Thyroid gland (tissue), 4 donors: ENCODE measurements at regions not wholly inside any gene's neighbourhood (a gene's known extent, or its start where the extent isn't known, plus 50 kb on each side); places are given as distances from the start of the nearest gene placed in this dataset.
"Not testable (repeated sequence)": the region's sequence is repeated elsewhere in the genome, so short reads cannot be mapped to it uniquely, and the experiment has no call there.

Source experiments
- DNase-seq, 2 donors: peaks; one replicate each; pipeline ENCODE4 v3.0.0-alpha.2; 2019
- H3K27ac ChIP-seq, 3 donors: fragments of 200-600 bp; sonication (generic); 1 replicate in 2 of 3; 2 replicates in 1 of 3; pipeline ENCODE4 v1.5.1; 2016 to 2019; ENCODE audit warnings: mild to moderate bottlenecking in 1 of 3, moderate library complexity in 1 of 3
- H3K27me3 ChIP-seq: fragments of 200-600 bp; sonication (generic); one replicate; pipeline ENCODE4 v1.5.1; 2019
- H3K36me3 ChIP-seq, 2 donors: fragments of 200-600 bp; sonication (generic); one replicate each; pipeline ENCODE4 v1.5.1; 2016 to 2019
- H3K4me1 ChIP-seq, 2 donors: fragments of 200-600 bp; sonication (generic); one replicate each; pipeline ENCODE4 v1.5.1; 2017 to 2019
- H3K4me3 ChIP-seq, 3 donors: fragments of 200-600 bp; sonication (generic); replicated peaks in 1 of 3; 1 replicate in 2 of 3; 2 replicates in 1 of 3; pipeline ENCODE4 v1.5.1; 2016; ENCODE audit warnings: mild to moderate bottlenecking in 1 of 3
- H3K9me3 ChIP-seq: fragments of 200-600 bp; sonication (generic); one replicate; pipeline ENCODE4 v1.5.1; 2017
- POLR2A ChIP-seq, 2 donors: fragments of 450-650 bp; IDR thresholded peaks; one replicate each; pipeline ENCODE4 v1.6.1; 2017; ENCODE audit warnings: antibody characterized with exemption in 2 of 2, mild to moderate bottlenecking in 2 of 2, moderate library complexity in 1 of 2
- WGBS, 2 donors: methylation state at CpG; one replicate each; pipeline ENCODE4 v1.1.5; 2017; 5-methylcytosine and 5-hydroxymethylcytosine counted together
- intact Hi-C: fragments of 100-400 bp; cut with DNase I; formaldehyde crosslinking; loops from one replicate; pipeline ENCODE4 v1.15.1; 2023
- TF ChIP-seq, protein P1 (sequence below), 6 experiments: fragments of 200-600 bp in 3 of 6; fragments of 450-650 bp in 3 of 6; sonication (generic) in 3 of 6; IDR thresholded peaks; one replicate each; pipeline ENCODE4 v1.5.1; 2016 to 2019; ENCODE audit warnings: antibody characterized with exemption in 6 of 6, mild to moderate bottlenecking in 2 of 6, inconsistent platforms in 1 of 6, moderate library complexity in 1 of 6

DNA sequence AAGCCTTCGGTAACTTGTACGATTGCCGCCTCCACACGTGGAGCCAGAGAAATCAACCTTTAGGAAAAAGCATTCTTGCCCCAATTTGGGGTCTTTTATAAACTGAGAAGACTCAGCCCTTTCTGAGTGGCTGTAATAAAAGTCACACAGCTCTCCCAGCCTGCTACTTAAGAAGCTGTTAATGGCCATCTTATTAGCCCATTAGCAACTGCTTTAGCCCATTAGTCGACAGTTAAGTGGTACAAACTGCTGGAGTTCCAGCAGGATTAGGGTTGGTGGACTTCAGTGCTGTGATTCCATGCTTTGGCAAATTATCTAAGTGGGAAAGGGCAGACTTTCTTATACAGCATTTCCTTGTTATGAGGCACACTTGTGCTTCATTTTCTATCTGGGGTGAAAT, 461.3 kb downstream of the RPS6KC1 start:
- intact Hi-C loops: no loop called here
- no peaks in the 10 kb centered on the region for H3K9me3 ChIP-seq
- TF ChIP-seq, protein P1, sequence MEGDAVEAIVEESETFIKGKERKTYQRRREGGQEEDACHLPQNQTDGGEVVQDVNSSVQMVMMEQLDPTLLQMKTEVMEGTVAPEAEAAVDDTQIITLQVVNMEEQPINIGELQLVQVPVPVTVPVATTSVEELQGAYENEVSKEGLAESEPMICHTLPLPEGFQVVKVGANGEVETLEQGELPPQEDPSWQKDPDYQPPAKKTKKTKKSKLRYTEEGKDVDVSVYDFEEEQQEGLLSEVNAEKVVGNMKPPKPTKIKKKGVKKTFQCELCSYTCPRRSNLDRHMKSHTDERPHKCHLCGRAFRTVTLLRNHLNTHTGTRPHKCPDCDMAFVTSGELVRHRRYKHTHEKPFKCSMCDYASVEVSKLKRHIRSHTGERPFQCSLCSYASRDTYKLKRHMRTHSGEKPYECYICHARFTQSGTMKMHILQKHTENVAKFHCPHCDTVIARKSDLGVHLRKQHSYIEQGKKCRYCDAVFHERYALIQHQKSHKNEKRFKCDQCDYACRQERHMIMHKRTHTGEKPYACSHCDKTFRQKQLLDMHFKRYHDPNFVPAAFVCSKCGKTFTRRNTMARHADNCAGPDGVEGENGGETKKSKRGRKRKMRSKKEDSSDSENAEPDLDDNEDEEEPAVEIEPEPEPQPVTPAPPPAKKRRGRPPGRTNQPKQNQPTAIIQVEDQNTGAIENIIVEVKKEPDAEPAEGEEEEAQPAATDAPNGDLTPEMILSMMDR (IDR thresholded peaks at IDR 0.05): no peak
- TF ChIP-seq POLR2A (IDR thresholded peaks at IDR 0.05): no peak
- no peaks in the 10 kb centered on the region for H3K4me1 ChIP-seq
- H3K4me3 ChIP-seq: no peak overlapping the region
- no peaks in the 10 kb centered on the region for H3K27me3 ChIP-seq
- 59 to 69% methylated on average over 5 of the region's 5 CpGs for WGBS, 2 donors
- no peak for DNase-seq
- H3K36me3 ChIP-seq: no peaks in the 10 kb centered on the region
- H3K27ac ChIP-seq: no peak overlapping the region

DNA sequence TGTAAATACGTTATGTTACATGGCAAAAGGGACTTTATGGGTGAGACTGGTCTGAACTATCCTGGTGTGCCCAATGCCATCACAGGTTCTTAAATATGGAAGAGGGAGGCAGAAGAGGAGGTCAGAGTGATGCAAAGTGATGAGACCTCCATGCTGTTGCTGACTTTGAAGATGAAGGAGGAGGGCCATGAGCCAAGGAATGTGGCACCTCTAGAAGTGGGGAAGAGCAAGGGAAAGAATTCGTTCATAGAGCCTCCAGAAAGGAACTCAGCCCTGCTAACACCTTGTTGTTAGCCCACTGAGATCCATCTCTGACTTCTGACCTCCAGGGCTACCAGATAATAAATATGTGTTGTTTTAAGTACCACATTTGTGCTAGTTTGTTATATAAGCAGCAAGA, 462.0 kb downstream of the RPS6KC1 start:
- intact Hi-C loops: no loop called here
- no peaks in the 10 kb centered on the region for H3K4me1 ChIP-seq
- 74 to 77% methylated on average over 2 of the region's 2 CpGs for WGBS, 2 donors
- H3K27ac ChIP-seq: no peak overlapping the region
- TF ChIP-seq POLR2A (IDR thresholded peaks at IDR 0.05): no peak
- TF ChIP-seq, protein P1 (IDR thresholded peaks at IDR 0.05): no peak
- H3K27me3 ChIP-seq: no peaks in the 10 kb centered on the region
- DNase-seq: no peak
- no peak overlapping the region for H3K4me3 ChIP-seq
- no peaks in the 10 kb centered on the region for H3K9me3 ChIP-seq
- no peaks in the 10 kb centered on the region for H3K36me3 ChIP-seq

DNA sequence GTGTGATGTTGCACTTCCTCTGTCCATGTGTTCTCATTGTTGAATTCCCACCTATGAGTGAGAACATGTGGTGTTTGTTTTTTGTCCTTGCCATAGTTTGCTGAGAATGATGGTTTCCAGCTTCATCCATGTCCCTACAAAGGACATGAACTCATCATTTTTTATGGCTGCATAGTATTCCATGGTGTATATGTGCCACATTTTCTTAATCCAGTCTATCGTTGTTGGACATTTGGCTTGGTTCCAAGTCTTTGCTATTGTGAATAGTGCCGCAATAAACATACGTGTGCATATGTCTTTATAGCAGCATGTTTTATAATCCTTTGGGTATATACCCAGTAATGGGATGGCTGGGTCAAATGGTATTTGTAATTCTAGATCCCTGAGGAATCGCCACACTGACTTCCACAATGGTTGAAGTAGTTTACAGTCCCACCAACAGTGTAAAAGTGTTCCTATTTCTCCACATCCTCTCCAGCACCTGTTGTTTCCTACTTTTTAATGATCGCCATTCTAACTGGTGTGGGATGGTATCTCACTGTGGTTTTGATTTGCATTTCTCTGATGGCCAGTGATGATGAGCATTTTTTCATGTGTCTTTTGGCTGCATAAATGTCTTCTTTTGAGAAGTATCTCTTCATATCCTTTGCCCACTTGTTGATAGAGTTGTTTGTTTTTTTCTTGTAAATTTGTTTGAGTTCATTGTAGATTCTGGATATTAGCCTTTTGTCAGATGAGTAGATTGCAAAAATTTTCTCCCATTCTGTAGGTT, 463.6 kb downstream of the RPS6KC1 start:
- H3K27me3 ChIP-seq, intact Hi-C loops, H3K36me3 ChIP-seq, H3K4me1 ChIP-seq, H3K4me3 ChIP-seq, H3K9me3 ChIP-seq, H3K27ac ChIP-seq, DNase-seq: not testable (repeated sequence)
- WGBS, 2 donors: 95 to 97% methylated on average over 3 to 5 of the region's 5 CpGs

DNA sequence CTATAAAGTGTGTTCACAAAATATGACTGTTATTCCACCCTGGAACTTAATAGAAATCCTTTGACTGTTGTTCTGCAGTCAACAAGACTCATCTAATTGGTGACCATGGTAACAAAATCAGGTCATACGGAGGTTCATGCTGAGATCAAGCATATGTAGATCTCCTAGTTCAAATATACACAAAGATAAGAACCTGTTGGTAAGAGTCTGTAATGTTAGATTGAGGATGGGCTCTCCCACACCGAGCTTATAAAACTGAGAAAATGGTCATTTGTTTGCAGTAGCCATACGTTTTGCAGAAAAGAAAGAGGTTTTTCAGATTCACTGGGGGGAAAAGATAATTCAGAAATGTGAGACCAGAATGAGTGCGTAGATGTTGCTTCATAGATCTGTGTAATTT, 468.1 kb downstream of the RPS6KC1 start:
- Histone ChIP-seq H3K9me3 (no peaks in the 10 kb centered on the region), H3K27ac (no peak overlapping the region), H3K4me1 (no peaks in the 10 kb centered on the region), H3K36me3 (no peaks in the 10 kb centered on the region), H3K4me3 (no peak overlapping the region), H3K27me3 (no peaks in the 10 kb centered on the region)
- 42 to 44% methylated on average over 4 of the region's 4 CpGs for WGBS, 2 donors
- no peak for DNase-seq
- TF ChIP-seq POLR2A (IDR thresholded peaks at IDR 0.05): no peak
- intact Hi-C loops: no loop called here

DNA sequence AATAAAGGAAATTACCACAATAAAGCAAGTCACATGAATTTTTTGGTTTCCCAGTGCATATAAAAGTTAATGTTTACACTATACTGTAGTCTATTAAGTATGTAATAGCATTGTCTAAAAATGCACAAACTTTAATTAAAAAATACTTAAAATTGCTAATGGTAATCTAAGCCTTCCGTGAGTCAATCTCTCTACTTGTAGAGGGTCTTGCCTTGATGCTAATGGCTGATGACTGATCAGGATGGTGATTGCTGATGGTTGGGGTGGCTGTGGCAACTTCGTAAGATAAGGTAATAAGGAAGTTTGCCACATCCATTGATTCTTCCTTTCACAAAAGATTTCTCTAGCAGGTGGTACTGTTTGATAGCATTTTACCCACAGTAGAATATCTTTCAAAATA, 466.6 kb upstream of the PROX1 start:
- 89 to 94% methylated on average over 2 of the region's 2 CpGs for WGBS, 2 donors
- Histone ChIP-seq H3K9me3 (no peaks in the 10 kb centered on the region), H3K27ac (no peak overlapping the region), H3K36me3 (no peaks in the 10 kb centered on the region), H3K4me3 (no peak overlapping the region), H3K27me3 (no peaks in the 10 kb centered on the region), H3K4me1 (no peaks in the 10 kb centered on the region)
- no peak for DNase-seq
- intact Hi-C loops: no loop called here
- no peak for TF ChIP-seq POLR2A (IDR thresholded peaks at IDR 0.05)
- TF ChIP-seq, protein P1 (IDR thresholded peaks at IDR 0.05): no peak

DNA sequence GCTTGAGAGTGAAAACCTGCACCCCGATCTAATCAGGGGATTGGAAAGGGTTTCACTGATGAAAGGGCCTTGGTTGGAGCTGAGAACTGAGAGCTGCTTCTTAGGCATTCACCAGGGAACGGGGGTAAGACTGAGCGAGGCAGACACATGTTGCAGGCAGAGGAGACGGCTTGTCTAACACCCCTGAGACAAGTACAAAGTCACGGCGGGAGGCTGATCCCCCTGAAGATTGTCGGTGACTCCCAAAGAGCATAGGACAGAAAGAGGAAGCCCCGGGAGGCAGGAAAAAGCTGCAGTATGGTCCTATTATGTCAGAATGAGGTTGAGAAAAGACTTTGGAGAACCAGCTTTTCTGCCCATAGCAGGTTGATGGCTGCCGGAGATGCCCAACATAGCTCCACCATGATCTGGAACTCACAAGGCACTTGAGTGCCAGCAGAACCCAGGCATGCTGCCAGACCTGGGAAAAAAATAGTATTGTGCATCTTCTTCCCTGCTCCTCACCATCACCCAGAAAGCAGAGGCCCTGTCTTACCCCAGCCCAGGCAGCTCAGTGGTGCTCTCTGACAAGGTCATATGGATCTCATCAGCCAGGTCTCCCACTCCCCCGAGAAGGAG, 463.9 kb upstream of the PROX1 start:
- intact Hi-C loops: no loop called here
- H3K4me3 ChIP-seq: no peak overlapping the region
- TF ChIP-seq, protein P1 (IDR thresholded peaks at IDR 0.05): no peak
- TF ChIP-seq POLR2A (IDR thresholded peaks at IDR 0.05): no peak
- H3K9me3 ChIP-seq: no peaks in the 10 kb centered on the region
- DNase-seq: no peak
- no peaks in the 10 kb centered on the region for H3K27me3 ChIP-seq
- WGBS, 2 donors: 61 to 65% methylated on average over 10 of the region's 10 CpGs
- H3K36me3 ChIP-seq: no peaks in the 10 kb centered on the region
- H3K27ac ChIP-seq: no peak overlapping the region
- H3K4me1 ChIP-seq: no peaks in the 10 kb centered on the region
